ENCODE measurements at regions not wholly inside any gene's neighbourhood (a gene's known extent, or its start where the extent isn't known, plus 50 kb on each side); places are given as distances from the start of the nearest gene placed in this dataset.

GRCh38 chr10:4384245-4384644 is 441.8 kb upstream of the AKR1E2 start:
- Mint-ChIP-seq H3K27ac (no peak overlapping the region), H3K36me3 (no peaks in the 10 kb centered on the region), H3K9me3 (no peaks in the 10 kb centered on the region), H3K4me3 (no peak overlapping the region), H3K4me1 (no peaks in the 10 kb centered on the region), H3K27me3 (peaks cover 12% of the 10 kb centered on the region)
- DNase-seq = no peak

- Mint-ChIP-seq H3K4me1 (no peaks in the 10 kb centered on the region), H3K27me3 (peaks cover 12% of the 10 kb centered on the region), H3K36me3 (no peaks in the 10 kb centered on the region), H3K9me3 (no peaks in the 10 kb centered on the region), H3K4me3 (no peak overlapping the region), H3K27ac (no peak overlapping the region)
- no peak for DNase-seq
Measured at GRCh38 chr10:4383651-4384098, 442.3 kb upstream of the AKR1E2 start.

- no peak overlapping the region for H3K4me3 Mint-ChIP-seq
- H3K36me3 Mint-ChIP-seq = no peaks in the 10 kb centered on the region
- H3K4me1 Mint-ChIP-seq = no peaks in the 10 kb centered on the region
- peaks cover 16% of the 10 kb centered on the region for H3K27me3 Mint-ChIP-seq
- no peak overlapping the region for H3K27ac Mint-ChIP-seq
- DNase-seq = no peak
- H3K9me3 Mint-ChIP-seq = no peaks in the 10 kb centered on the region
Measured at GRCh38 chr10:4382811-4383210, 443.2 kb upstream of the AKR1E2 start.

GRCh38 chr10:4373612-4374011 is 452.4 kb upstream of the AKR1E2 start:
- no peak for DNase-seq
- Mint-ChIP-seq H3K4me1 (no peaks in the 10 kb centered on the region), H3K36me3 (no peaks in the 10 kb centered on the region), H3K27ac (no peak overlapping the region), H3K27me3 (peaks cover 36% of the 10 kb centered on the region), H3K4me3 (no peak overlapping the region), H3K9me3 (no peaks in the 10 kb centered on the region)

GRCh38 chr10:4373098-4373497 is 452.9 kb upstream of the AKR1E2 start:
- H3K27ac Mint-ChIP-seq = no peak overlapping the region
- peaks cover 35% of the 10 kb centered on the region for H3K27me3 Mint-ChIP-seq
- no peak for DNase-seq
- H3K9me3 Mint-ChIP-seq = no peaks in the 10 kb centered on the region
- H3K4me3 Mint-ChIP-seq = no peak overlapping the region
- no peaks in the 10 kb centered on the region for H3K4me1 Mint-ChIP-seq
- no peaks in the 10 kb centered on the region for H3K36me3 Mint-ChIP-seq

GRCh38 chr10:4372601-4373000 is 453.4 kb upstream of the AKR1E2 start:
- no peak for DNase-seq
- Mint-ChIP-seq H3K27me3 (peaks cover 30% of the 10 kb centered on the region), H3K4me1 (no peaks in the 10 kb centered on the region), H3K4me3 (no peak overlapping the region), H3K27ac (no peak overlapping the region), H3K36me3 (no peaks in the 10 kb centered on the region), H3K9me3 (no peaks in the 10 kb centered on the region)

GRCh38 chr10:4371691-4372295 is 454.2 kb upstream of the AKR1E2 start:
- peaks cover 27% of the 10 kb centered on the region for H3K27me3 Mint-ChIP-seq
- H3K4me3 Mint-ChIP-seq = no peak overlapping the region
- H3K9me3 Mint-ChIP-seq = no peaks in the 10 kb centered on the region
- no peaks in the 10 kb centered on the region for H3K36me3 Mint-ChIP-seq
- DNase-seq = no peak
- H3K4me1 Mint-ChIP-seq = no peaks in the 10 kb centered on the region
- no peak overlapping the region for H3K27ac Mint-ChIP-seq

- Mint-ChIP-seq H3K27me3 (peaks cover 27% of the 10 kb centered on the region), H3K27ac (no peak overlapping the region), H3K9me3 (no peaks in the 10 kb centered on the region), H3K36me3 (no peaks in the 10 kb centered on the region), H3K4me3 (no peak overlapping the region), H3K4me1 (no peaks in the 10 kb centered on the region)
- DNase-seq = no peak
Measured at GRCh38 chr10:4370376-4370775, 455.6 kb upstream of the AKR1E2 start.

- H3K9me3 Mint-ChIP-seq = no peaks in the 10 kb centered on the region
- no peak overlapping the region for H3K4me3 Mint-ChIP-seq
- H3K27ac Mint-ChIP-seq = no peak overlapping the region
- H3K4me1 Mint-ChIP-seq = no peaks in the 10 kb centered on the region
- peaks cover 11% of the 10 kb centered on the region for H3K27me3 Mint-ChIP-seq
- H3K36me3 Mint-ChIP-seq = no peaks in the 10 kb centered on the region
- no peak for DNase-seq
Measured at GRCh38 chr10:4361581-4361980, 464.4 kb upstream of the AKR1E2 start.

GRCh38 chr10:4359003-4359402 is 467.0 kb upstream of the AKR1E2 start:
- H3K9me3 Mint-ChIP-seq = no peaks in the 10 kb centered on the region

GRCh38 chr10:4357911-4358310 is 468.1 kb upstream of the AKR1E2 start:
- H3K36me3 Mint-ChIP-seq = no peaks in the 10 kb centered on the region
- no peak overlapping the region for H3K27ac Mint-ChIP-seq
- no peak overlapping the region for H3K4me3 Mint-ChIP-seq
- H3K4me1 Mint-ChIP-seq = peaks cover 2% of the 10 kb centered on the region
- H3K9me3 Mint-ChIP-seq = no peaks in the 10 kb centered on the region
- DNase-seq = no peak
- peaks cover 23% of the 10 kb centered on the region for H3K27me3 Mint-ChIP-seq

More at GRCh38 chr10:4359003-4359402, 467.0 kb upstream of the AKR1E2 start:
- Mint-ChIP-seq H3K4me3 (no peak overlapping the region), H3K27ac (no peak overlapping the region), H3K27me3 (peaks cover 12% of the 10 kb centered on the region), H3K36me3 (no peaks in the 10 kb centered on the region), H3K4me1 (no peaks in the 10 kb centered on the region)
- no peak for DNase-seq

GRCh38 chr10:4355350-4355749 is 470.7 kb upstream of the AKR1E2 start:
- H3K27me3 Mint-ChIP-seq = peaks cover 18% of the 10 kb centered on the region
- H3K4me1 Mint-ChIP-seq = peaks cover 2% of the 10 kb centered on the region
- no peaks in the 10 kb centered on the region for H3K36me3 Mint-ChIP-seq
- H3K9me3 Mint-ChIP-seq = no peaks in the 10 kb centered on the region
- DNase-seq = no peak
- no peak overlapping the region for H3K4me3 Mint-ChIP-seq
- no peak overlapping the region for H3K27ac Mint-ChIP-seq

GRCh38 chr10:4354382-4354812 is 471.6 kb upstream of the AKR1E2 start:
- DNase-seq = no peak
- Mint-ChIP-seq H3K27me3 (peaks cover 18% of the 10 kb centered on the region), H3K9me3 (no peaks in the 10 kb centered on the region), H3K36me3 (no peaks in the 10 kb centered on the region), H3K4me1 (peaks cover 2% of the 10 kb centered on the region), H3K4me3 (no peak overlapping the region), H3K27ac (no peak overlapping the region)

- Mint-ChIP-seq H3K4me1 (peaks cover 2% of the 10 kb centered on the region), H3K4me3 (no peak overlapping the region), H3K36me3 (no peaks in the 10 kb centered on the region), H3K9me3 (no peaks in the 10 kb centered on the region), H3K27ac (no peak overlapping the region), H3K27me3 (peaks cover 18% of the 10 kb centered on the region)
- no peak for DNase-seq
Measured at GRCh38 chr10:4353964-4354363, 472.0 kb upstream of the AKR1E2 start.

- H3K4me1 Mint-ChIP-seq = peaks cover 2% of the 10 kb centered on the region
- H3K27ac Mint-ChIP-seq = no peak overlapping the region
- H3K36me3 Mint-ChIP-seq = no peaks in the 10 kb centered on the region
- peaks cover 18% of the 10 kb centered on the region for H3K27me3 Mint-ChIP-seq
- no peak for DNase-seq
- H3K9me3 Mint-ChIP-seq = no peaks in the 10 kb centered on the region
- H3K4me3 Mint-ChIP-seq = no peak overlapping the region
Measured at GRCh38 chr10:4353059-4353655, 472.9 kb upstream of the AKR1E2 start.

GRCh38 chr10:4352414-4352961 is 473.5 kb upstream of the AKR1E2 start:
- Mint-ChIP-seq H3K9me3 (no peaks in the 10 kb centered on the region), H3K4me1 (peaks cover 2% of the 10 kb centered on the region), H3K27me3 (peaks cover 18% of the 10 kb centered on the region), H3K27ac (no peak overlapping the region), H3K36me3 (no peaks in the 10 kb centered on the region), H3K4me3 (no peak overlapping the region)
- no peak for DNase-seq

All from activated naive CD8-positive, alpha-beta T cell treated with anti-CD3 and anti-CD28 coated beads for 36 hours (primary cell).